Stimulated activated naive B cell treated with anti-CD40 and anti-IgM and Interleukin-4, amounts not matched to agents 10 μg/mL and 1 μg/mL and 100 μg/mL, for 72 hours (primary cell): ENCODE measurements at regions not wholly inside any gene's neighbourhood (a gene's known extent, or its start where the extent isn't known, plus 50 kb on each side); places are given as distances from the start of the nearest gene placed in this dataset.

Experiments used
- ATAC-seq, 2 donors: fragments of 150-1000 bp; cut with Tn5 transposase; replicated peaks; 2 replicates each; pipeline ENCODE4 v1.10.0; 2021; ENCODE audit warnings: moderate library complexity in 1 of 2
- DNase-seq: peaks from one replicate; pipeline ENCODE4 v3.0.0; 2021
- H3K27ac Mint-ChIP-seq: one replicate; pipeline ENCODE4 v1.8.0; 2022; ENCODE audit warnings: mild to moderate bottlenecking, mixed read lengths
- H3K27me3 Mint-ChIP-seq, 2 donors: one replicate each; pipeline ENCODE4 v1.8.0; 2022; ENCODE audit warnings: mixed read lengths in 2 of 2
- H3K36me3 Mint-ChIP-seq, 2 donors: one replicate each; pipeline ENCODE4 v1.8.0; 2022; ENCODE audit warnings: mixed read lengths in 2 of 2, mild to moderate bottlenecking in 1 of 2
- H3K4me1 Mint-ChIP-seq, 2 donors: one replicate each; pipeline ENCODE4 v1.8.0; 2022; ENCODE audit warnings: mixed read lengths in 2 of 2, mild to moderate bottlenecking in 1 of 2
- H3K4me3 Mint-ChIP-seq, 2 donors: one replicate each; pipeline ENCODE4 v1.8.0; 2022; ENCODE audit warnings: mild to moderate bottlenecking in 2 of 2, mixed read lengths in 2 of 2, moderate library complexity in 1 of 2
- H3K9me3 Mint-ChIP-seq, 2 donors: one replicate each; pipeline ENCODE4 v1.8.0; 2022; ENCODE audit warnings: mixed read lengths in 2 of 2, mild to moderate bottlenecking in 1 of 2

DNA sequence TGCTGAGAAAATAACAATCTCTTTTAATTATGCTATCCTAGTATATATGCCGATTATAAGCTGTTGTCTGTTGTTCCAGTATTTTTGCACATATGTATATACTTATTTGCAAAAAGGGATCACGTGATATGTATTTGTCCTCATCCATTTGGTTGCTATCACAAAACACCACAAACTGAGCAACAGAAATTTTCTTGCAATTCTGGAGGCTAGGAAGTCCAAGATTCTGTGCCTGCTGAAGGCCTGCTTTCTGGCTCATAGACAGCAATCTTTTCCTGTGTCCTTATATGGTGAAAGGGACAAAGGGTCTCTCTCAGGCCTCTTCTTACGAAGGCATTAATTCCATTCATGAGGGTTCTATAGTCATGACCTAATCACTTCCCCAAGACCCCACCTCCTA, 186.5 kb downstream of the LPIN1 start:
- Mint-ChIP-seq H3K27me3 (no peaks in the 10 kb centered on the region), H3K36me3 (peaks cover 5 to 6% of the 10 kb centered on the region in 2 donors), H3K27ac (no peak overlapping the region), H3K9me3 (peaks cover 10% of the 10 kb centered on the region in 2 donors), H3K4me3 (no peak overlapping the region), H3K4me1 (peaks cover 21 to 41% of the 10 kb centered on the region in 2 donors)
- no peak for ATAC-seq
- no peak for DNase-seq

DNA sequence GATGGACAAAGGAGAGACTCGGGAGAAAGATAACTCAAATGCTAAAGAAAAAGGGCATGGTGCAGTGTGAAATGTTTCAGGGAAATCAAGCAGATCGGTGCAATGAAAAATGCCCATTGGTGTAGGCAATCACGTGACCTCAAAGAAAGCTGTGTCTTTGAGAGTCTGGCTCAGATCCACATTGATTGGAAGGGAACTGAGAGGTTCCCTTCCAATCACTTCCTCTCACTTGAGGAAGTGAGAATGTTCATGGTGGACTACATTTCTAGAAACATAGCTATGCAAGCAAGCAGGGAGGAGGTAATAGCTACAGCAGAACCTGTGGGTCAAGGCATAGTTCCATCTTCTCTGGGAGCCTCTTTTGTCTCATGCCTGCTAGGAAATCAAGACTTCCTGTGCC, 187.4 kb downstream of the LPIN1 start:
- peak; percentile 94 to 97 for ATAC-seq
- no peak overlapping the region for H3K27ac Mint-ChIP-seq
- H3K9me3 Mint-ChIP-seq: peaks cover 10% of the 10 kb centered on the region in 2 donors
- no peaks in the 10 kb centered on the region for H3K27me3 Mint-ChIP-seq
- peak; percentile 4 for DNase-seq
- H3K36me3 Mint-ChIP-seq: peaks cover 5 to 6% of the 10 kb centered on the region in 2 donors
- H3K4me3 Mint-ChIP-seq: no peak overlapping the region
- H3K4me1 Mint-ChIP-seq: peaks cover 21 to 42% of the 10 kb centered on the region in 2 donors

DNA sequence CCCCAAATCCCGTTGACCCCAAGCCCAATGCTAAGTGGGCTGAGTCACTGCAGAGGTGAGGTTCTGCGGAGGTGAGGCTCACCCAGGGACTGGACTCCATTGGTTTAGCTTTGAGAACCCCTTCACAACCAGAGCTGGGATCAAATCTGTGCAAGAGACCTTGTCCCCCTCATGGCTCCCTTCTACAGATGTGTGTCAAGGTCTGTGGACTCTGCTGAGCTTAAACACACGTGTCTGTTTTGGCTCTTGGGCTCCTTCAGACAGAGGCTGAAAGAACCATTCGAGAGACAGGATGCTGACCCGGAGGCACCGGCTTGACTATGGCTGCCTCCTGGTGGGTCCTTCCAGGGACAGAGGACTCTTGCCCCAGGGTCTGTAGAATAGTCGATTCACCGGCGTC, 190.3 kb downstream of the LPIN1 start:
- no peak for ATAC-seq
- H3K27me3 Mint-ChIP-seq: no peaks in the 10 kb centered on the region

GRCh38 chr2:11938196-11938595, 191.8 kb downstream of the LPIN1 start:
- Mint-ChIP-seq H3K27me3 (no peaks in the 10 kb centered on the region), H3K9me3 (peaks cover 10% of the 10 kb centered on the region in 2 donors), H3K4me1 (peaks cover 12 to 27% of the 10 kb centered on the region in 2 donors), H3K27ac (no peak overlapping the region), H3K4me3 (no peak overlapping the region), H3K36me3 (peaks cover 5 to 6% of the 10 kb centered on the region in 2 donors)
- no peak for ATAC-seq
- no peak for DNase-seq

More for the DNA sequence above, 190.3 kb downstream of the LPIN1 start:
- peaks cover 10% of the 10 kb centered on the region in 2 donors for H3K9me3 Mint-ChIP-seq
- DNase-seq: no peak
- peaks cover 14 to 34% of the 10 kb centered on the region in 2 donors for H3K4me1 Mint-ChIP-seq
- H3K27ac Mint-ChIP-seq: peak overlapping the region; percentile 31
- peaks cover 5 to 6% of the 10 kb centered on the region in 2 donors for H3K36me3 Mint-ChIP-seq
- H3K4me3 Mint-ChIP-seq: no peak overlapping the region

GRCh38 chr2:11939523-11939922, 193.1 kb downstream of the LPIN1 start:
- Mint-ChIP-seq H3K9me3 (peaks cover 3 to 4% of the 10 kb centered on the region in 2 donors), H3K4me3 (no peak overlapping the region), H3K27me3 (no peaks in the 10 kb centered on the region), H3K36me3 (no peaks in the 10 kb centered on the region), H3K27ac (no peak overlapping the region), H3K4me1 (peaks cover 7 to 25% of the 10 kb centered on the region in 2 donors)
- no peak for ATAC-seq
- no peak for DNase-seq

DNA sequence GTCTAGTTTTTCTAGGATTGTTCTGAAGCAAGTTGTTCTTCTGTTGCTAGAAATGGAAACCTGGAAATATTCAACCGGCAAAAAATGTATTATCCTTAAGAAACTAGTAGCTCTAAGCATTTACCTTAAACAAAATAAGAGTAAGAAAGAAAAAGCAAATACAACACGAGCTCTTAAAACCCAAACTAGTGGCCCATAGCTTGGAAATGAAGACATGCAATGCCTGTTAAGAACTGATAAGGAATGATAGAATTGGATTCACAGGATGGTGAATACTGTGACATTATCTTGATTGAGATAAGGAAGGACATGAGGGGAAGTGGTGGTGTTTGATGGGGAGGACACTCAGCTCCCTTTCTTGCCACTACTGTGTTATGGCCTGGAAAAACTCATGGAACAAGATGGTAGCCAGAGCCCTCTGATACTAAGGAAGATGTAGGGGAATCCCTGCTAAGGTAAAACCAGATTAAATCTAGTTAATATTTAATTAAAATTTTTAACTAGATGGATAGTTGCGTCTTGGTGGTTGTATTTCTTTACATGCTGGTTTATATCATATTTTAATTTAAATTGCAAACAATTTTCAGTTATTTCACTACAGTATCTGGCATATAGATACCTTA, 193.8 kb downstream of the LPIN1 start:
- Mint-ChIP-seq H3K4me3 (no peak overlapping the region), H3K36me3 (no peaks in the 10 kb centered on the region)

GRCh38 chr2:11940799-11941198, 194.4 kb downstream of the LPIN1 start:
- no peak overlapping the region for H3K4me3 Mint-ChIP-seq
- no peaks in the 10 kb centered on the region for H3K36me3 Mint-ChIP-seq
- H3K27me3 Mint-ChIP-seq: no peaks in the 10 kb centered on the region
- H3K9me3 Mint-ChIP-seq: peaks cover 0 to 2% of the 10 kb centered on the region in 2 donors
- H3K27ac Mint-ChIP-seq: no peak overlapping the region
- peaks cover 9 to 32% of the 10 kb centered on the region in 2 donors for H3K4me1 Mint-ChIP-seq
- ATAC-seq (no peak), DNase-seq (no peak)

More for the DNA sequence above, 193.8 kb downstream of the LPIN1 start:
- Mint-ChIP-seq H3K4me1 (peaks cover 7 to 28% of the 10 kb centered on the region in 2 donors), H3K9me3 (peaks cover 0 to 2% of the 10 kb centered on the region in 2 donors), H3K27ac (no peak overlapping the region), H3K27me3 (no peaks in the 10 kb centered on the region)
- no peak for DNase-seq
- ATAC-seq: no peak

GRCh38 chr2:11941201-11942177, 195.1 kb downstream of the LPIN1 start:
- Mint-ChIP-seq H3K9me3 (peaks cover 0 to 2% of the 10 kb centered on the region in 2 donors), H3K4me3 (no peak overlapping the region), H3K27ac (no peak overlapping the region), H3K36me3 (no peaks in the 10 kb centered on the region), H3K27me3 (no peaks in the 10 kb centered on the region), H3K4me1 (peaks cover 9 to 32% of the 10 kb centered on the region in 2 donors)
- DNase-seq: no peak
- no peak for ATAC-seq

DNA sequence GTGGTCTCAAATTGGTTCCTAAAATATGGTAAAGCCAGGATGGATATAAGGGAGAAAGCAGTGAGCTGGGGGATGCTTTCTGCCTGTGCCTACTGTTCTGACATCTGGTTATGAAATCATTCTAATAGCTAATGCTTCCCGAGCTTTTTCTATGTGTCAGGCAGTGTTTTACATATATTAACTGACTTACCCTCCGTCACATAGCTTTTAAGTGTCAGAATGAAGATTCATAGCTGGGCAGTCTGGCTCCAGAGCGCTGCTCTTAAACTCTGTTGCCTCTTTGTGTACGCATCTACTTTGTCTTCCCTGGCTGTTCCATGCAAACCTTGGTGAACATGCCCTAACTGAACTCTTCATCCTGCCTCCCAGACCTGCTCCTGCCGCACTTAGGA, 195.7 kb downstream of the LPIN1 start:
- peaks cover 9 to 31% of the 10 kb centered on the region in 2 donors for H3K4me1 Mint-ChIP-seq
- no peak overlapping the region for H3K27ac Mint-ChIP-seq
- no peak overlapping the region for H3K4me3 Mint-ChIP-seq
- H3K36me3 Mint-ChIP-seq: no peaks in the 10 kb centered on the region
- peaks cover 0 to 3% of the 10 kb centered on the region in 2 donors for H3K9me3 Mint-ChIP-seq
- no peak for ATAC-seq
- no peak for DNase-seq
- no peaks in the 10 kb centered on the region for H3K27me3 Mint-ChIP-seq

GRCh38 chr2:11944311-11944710, 197.9 kb downstream of the LPIN1 start:
- Mint-ChIP-seq H3K27ac (no peak overlapping the region), H3K9me3 (peaks cover 0 to 2% of the 10 kb centered on the region in 2 donors), H3K4me1 (peaks cover 9 to 30% of the 10 kb centered on the region in 2 donors), H3K4me3 (no peak overlapping the region), H3K36me3 (no peaks in the 10 kb centered on the region), H3K27me3 (no peaks in the 10 kb centered on the region)
- no peak for DNase-seq
- ATAC-seq: peak in 1 of 2 donors; percentile 30

DNA sequence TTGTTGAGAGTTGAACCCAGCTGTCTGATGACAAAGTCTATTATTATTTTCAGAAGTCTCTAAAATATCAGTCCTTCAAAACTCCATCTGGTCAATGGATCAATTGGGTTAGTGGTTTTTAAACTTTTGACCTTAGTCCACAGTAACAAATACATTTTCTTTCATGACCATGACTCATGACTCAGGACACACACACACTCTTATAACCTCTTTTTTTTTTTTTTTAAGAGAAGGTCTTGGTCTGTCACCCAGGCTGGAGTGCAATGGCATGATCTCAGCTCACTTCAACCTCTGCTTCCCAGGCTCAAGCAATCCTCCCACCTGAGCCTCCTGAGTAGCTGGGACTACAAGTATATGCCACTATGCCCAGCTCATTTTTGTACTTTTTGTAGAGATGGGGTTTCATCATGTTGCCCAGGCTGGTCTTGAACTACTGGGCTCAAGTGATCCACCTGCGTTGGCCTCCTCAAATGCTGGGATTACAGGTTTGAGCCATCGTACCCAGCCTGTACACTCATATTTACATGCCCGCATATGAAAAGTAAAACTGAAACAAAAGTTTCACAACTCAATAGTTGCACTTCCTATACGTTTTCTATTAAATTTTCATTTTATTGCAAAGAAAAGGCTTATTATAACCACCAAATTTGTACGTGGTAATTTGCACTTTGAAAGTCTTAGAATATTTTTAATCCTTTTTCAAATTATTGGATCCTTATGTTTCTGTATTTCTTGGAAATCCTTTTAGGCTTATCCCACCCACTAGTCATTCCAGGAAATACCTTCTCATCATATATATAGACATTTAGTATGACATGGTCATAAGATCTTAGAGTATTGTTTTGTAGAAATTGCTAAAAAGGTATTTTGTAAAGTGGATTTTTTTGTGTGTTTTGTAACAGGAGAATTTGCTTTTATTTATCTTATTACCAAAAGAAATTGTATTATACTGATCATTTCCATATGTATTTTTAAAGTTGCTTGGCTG, 199.0 kb downstream of the LPIN1 start:
- no peaks in the 10 kb centered on the region for H3K36me3 Mint-ChIP-seq
- DNase-seq (peak; percentile 1), ATAC-seq (peak; percentile 90 to 95)
- H3K4me3 Mint-ChIP-seq: peak overlapping the region; percentile 67 to 80
- H3K9me3 Mint-ChIP-seq: peaks cover 0 to 4% of the 10 kb centered on the region in 2 donors
- H3K4me1 Mint-ChIP-seq: peaks cover 13 to 39% of the 10 kb centered on the region in 2 donors
- H3K27ac Mint-ChIP-seq: peak overlapping the region; percentile 93
- no peaks in the 10 kb centered on the region for H3K27me3 Mint-ChIP-seq

DNA sequence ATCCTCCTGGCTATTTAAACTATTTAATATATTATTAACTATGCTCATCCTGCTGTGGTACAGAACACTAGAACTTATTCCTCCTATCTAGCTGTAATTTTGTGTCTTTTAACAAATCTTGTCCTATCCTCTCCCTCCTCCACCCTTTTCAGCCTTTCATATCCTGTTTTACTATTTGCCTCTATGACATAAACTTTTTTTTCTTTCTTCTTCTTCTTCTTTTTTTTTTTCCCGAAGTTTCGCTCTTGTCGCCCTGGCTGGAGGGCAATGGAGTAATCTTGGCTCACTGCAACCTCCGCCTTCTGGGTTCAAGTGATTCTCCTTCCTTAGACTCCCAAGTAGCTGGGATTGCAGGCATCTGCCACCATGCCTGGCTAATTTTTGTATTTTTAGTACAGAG, 201.5 kb downstream of the LPIN1 start:
- peaks cover 13 to 40% of the 10 kb centered on the region in 2 donors for H3K4me1 Mint-ChIP-seq
- no peak overlapping the region for H3K4me3 Mint-ChIP-seq
- ATAC-seq: no peak
- H3K36me3 Mint-ChIP-seq: no peaks in the 10 kb centered on the region
- peaks cover 0 to 4% of the 10 kb centered on the region in 2 donors for H3K9me3 Mint-ChIP-seq
- H3K27ac Mint-ChIP-seq: no peak overlapping the region
- no peaks in the 10 kb centered on the region for H3K27me3 Mint-ChIP-seq
- DNase-seq: no peak

DNA sequence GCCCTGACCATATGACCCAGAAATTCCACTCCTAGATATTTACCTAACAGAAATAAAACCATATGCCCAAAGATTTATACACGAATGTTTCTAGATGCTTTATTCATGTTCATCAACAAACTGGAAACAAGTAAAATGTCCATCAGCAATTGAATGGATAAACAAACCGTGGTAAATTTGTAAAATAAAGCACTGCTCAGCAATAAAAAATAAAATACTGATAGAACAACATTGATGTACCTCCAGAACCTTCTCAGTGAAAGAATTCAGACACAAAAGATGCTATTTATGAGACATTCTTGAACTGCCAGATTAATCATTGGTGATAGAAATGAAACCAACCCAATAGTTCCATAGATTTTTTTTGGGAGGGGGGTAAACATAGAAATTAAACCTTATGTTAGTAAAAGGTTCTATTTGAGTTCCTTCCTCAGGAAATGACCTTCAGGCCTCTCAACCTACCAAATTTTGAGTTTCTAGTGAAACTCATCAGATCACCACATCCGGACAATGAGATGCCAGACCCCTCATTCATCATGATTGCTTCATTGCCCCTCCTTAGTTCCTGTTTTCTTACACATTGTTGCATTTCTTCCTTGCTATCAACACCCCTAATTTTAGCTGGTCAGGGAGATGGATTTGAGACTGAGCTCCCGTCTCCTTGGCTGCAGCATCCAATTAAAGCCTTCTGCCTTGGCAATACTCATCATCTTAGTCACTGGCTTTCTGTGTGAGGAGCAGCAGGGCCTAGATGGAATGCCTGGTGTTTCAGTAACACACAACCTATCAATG, 203.5 kb downstream of the LPIN1 start:
- H3K36me3 Mint-ChIP-seq: peaks cover 0 to 3% of the 10 kb centered on the region in 2 donors
- H3K27me3 Mint-ChIP-seq: peaks cover 0 to 8% of the 10 kb centered on the region in 2 donors
- ATAC-seq: peak in 1 of 2 donors; percentile 33

More for the DNA sequence above, 203.5 kb downstream of the LPIN1 start:
- DNase-seq: no peak
- H3K4me3 Mint-ChIP-seq: peak overlapping the region in 1 of 2 donors; percentile 31
- H3K4me1 Mint-ChIP-seq: peaks cover 7 to 24% of the 10 kb centered on the region in 2 donors
- H3K27ac Mint-ChIP-seq: peak overlapping the region; percentile 26
- H3K9me3 Mint-ChIP-seq: peaks cover 0 to 4% of the 10 kb centered on the region in 2 donors
